ENCODE measurements at regions not wholly inside any gene's neighbourhood (a gene's known extent, or its start where the extent isn't known, plus 50 kb on each side); places are given as distances from the start of the nearest gene placed in this dataset.

GRCh38 chr5:124919076-124919475 lies 172.6 kb upstream of the ZNF608 start:
- TF ChIP-seq CTCF (conservative IDR thresholded peaks at IDR 0.05; ENCODE audit: low read length): no peak
- TF ChIP-seq EZH2phosphoT487 (IDR thresholded peaks at IDR 0.05; ENCODE audit: borderline replicate concordance, low read depth, low read length): no peak
